ENCODE measurements at regions not wholly inside any gene's neighbourhood (a gene's known extent, or its start where the extent isn't known, plus 50 kb on each side); places are given as distances from the start of the nearest gene placed in this dataset.

GRCh38 chr9:121599872-121600585, 51.4 kb upstream of the DAB2IP start:
- DNase-seq (ENCODE audit: low read depth in 2 of 2): no peak

GRCh38 chr9:121601194-121601593, 50.2 kb upstream of the DAB2IP start:
- DNase-seq (ENCODE audit: low read depth in 2 of 2): no peak
